ENCODE measurements at regions not wholly inside any gene's neighbourhood (a gene's known extent, or its start where the extent isn't known, plus 50 kb on each side); places are given as distances from the start of the nearest gene placed in this dataset.
A peak's percentile ranks its signal among the peaks of the same experiment; 100 is the strongest.

DNA sequence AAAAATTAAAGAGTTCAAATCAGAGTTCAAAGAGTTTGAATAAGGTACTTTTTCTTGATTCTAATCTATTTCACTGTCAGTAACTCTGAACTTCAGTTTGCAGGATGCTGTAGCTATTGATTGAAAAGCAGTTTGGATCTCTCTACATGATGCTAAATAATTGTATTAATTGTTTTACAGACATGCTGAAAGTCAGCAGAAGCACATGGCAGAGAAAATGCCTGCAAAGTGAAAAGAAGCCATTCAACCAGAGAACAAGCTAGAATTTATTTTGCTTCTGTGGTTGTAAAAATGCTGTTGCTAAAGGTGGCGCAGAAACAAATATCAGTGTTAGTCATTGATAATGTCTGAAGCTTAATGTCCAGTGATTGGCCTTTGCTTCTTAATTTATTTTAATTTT lies 92.1 kb upstream of the IL12A start:
- no peaks in the 10 kb centered on the region for H3K36me3 ChIP-seq (ENCODE audit: insufficient read depth)
- H3K9ac ChIP-seq, result no peak overlapping the region
- TF ChIP-seq, protein P1, sequence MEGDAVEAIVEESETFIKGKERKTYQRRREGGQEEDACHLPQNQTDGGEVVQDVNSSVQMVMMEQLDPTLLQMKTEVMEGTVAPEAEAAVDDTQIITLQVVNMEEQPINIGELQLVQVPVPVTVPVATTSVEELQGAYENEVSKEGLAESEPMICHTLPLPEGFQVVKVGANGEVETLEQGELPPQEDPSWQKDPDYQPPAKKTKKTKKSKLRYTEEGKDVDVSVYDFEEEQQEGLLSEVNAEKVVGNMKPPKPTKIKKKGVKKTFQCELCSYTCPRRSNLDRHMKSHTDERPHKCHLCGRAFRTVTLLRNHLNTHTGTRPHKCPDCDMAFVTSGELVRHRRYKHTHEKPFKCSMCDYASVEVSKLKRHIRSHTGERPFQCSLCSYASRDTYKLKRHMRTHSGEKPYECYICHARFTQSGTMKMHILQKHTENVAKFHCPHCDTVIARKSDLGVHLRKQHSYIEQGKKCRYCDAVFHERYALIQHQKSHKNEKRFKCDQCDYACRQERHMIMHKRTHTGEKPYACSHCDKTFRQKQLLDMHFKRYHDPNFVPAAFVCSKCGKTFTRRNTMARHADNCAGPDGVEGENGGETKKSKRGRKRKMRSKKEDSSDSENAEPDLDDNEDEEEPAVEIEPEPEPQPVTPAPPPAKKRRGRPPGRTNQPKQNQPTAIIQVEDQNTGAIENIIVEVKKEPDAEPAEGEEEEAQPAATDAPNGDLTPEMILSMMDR (conservative IDR thresholded peaks at IDR 0.05; ENCODE audit: low read depth, low read length), result no peak
- no peaks in the 10 kb centered on the region for H4K20me1 ChIP-seq (ENCODE audit: insufficient read depth)
- no peak overlapping the region for H3K4me2 ChIP-seq
- H3K27me3 ChIP-seq (ENCODE audit: insufficient read depth, low read depth), result no peaks in the 10 kb centered on the region
- H2AFZ ChIP-seq (ENCODE audit: low read depth), result no peak overlapping the region
- no peaks in the 10 kb centered on the region for H3K79me2 ChIP-seq (ENCODE audit: insufficient read depth, low read depth)
- H3K27ac ChIP-seq, result no peak overlapping the region
- H3K4me3 ChIP-seq (IDR thresholded peaks at IDR 0.05; ENCODE audit: insufficient read depth, low read depth, low read length), result no peak overlapping the region
- peaks cover 25% of the 10 kb centered on the region for H3K4me1 ChIP-seq (ENCODE audit: low read depth, poor library complexity, severe bottlenecking)

DNA sequence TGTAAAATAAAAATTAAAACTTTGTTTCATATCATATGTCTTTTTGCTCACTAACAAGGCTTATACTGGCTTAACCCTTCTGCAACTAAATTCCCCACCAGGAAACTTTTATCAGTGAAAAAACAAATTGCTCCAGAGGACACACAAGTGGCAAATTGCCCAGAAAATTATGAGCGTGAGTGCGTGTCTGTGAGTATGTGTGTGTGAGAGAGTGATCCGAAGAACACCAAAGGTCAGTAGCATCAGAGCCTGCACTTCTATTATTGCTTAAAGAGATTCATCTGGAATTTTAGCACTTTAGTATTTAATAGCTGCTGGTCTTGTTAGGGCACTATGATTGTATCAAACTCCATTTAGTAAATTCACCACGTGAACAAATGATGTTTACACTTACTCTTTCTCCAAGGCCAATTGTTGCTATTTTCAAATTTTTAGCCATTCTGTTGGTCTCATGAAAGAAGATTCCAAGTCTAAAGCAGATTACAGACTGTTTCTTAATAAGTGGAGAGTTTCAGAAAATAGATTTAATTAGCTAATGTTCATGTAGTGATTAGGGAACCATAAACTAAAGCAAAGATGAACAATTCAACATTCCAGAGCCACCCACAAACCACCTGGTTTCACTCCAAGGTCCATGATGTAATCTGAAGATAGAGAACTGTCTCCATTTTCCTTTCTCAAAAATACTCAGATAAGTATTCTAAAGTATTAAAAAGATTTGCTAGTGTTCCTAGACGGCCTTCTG lies 91.1 kb upstream of the IL12A start:
- TF ChIP-seq, protein P1 (conservative IDR thresholded peaks at IDR 0.05; ENCODE audit: low read depth, low read length), result no peak
- H3K27ac ChIP-seq, result no peak overlapping the region

DNA sequence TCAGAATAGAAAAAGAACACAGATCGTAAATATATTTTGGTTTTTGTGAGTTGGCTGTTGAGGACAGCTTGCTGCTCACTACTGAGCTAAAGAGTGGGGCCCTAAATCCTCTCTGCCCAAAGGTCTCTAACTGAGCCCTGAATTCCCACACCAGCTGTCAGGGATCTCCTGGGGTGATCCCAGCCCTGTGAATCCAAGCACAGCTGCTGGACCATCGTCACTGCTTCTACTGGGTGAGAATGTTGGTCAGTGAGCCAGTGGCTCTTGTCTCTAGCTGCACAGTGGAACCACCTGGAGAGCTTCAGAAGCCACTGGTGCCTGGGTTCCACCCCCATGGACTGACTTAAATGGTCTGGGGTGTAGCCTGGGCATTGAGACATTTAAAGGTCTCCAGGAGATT lies 90.5 kb upstream of the IL12A start:
- H3K36me3 ChIP-seq (ENCODE audit: insufficient read depth), result no peaks in the 10 kb centered on the region
- no peak overlapping the region for H2AFZ ChIP-seq (ENCODE audit: low read depth)
- H3K79me2 ChIP-seq (ENCODE audit: insufficient read depth, low read depth), result no peaks in the 10 kb centered on the region
- no peak overlapping the region for H3K9ac ChIP-seq
- no peaks in the 10 kb centered on the region for H4K20me1 ChIP-seq (ENCODE audit: insufficient read depth)
- H3K4me2 ChIP-seq, result peak overlapping the region; percentile 13; the same call in 1 of the 2 replicates
- no peak overlapping the region for H3K4me3 ChIP-seq (IDR thresholded peaks at IDR 0.05; ENCODE audit: insufficient read depth, low read depth, low read length)
- peaks cover 25% of the 10 kb centered on the region for H3K4me1 ChIP-seq (ENCODE audit: low read depth, poor library complexity, severe bottlenecking)
- H3K27ac ChIP-seq, result no peak overlapping the region
- TF ChIP-seq, protein P1 (conservative IDR thresholded peaks at IDR 0.05; ENCODE audit: low read depth, low read length), result no peak
- H3K27me3 ChIP-seq (ENCODE audit: insufficient read depth, low read depth), result no peaks in the 10 kb centered on the region

More for the DNA sequence above, 91.1 kb upstream of the IL12A start:
- H3K27me3 ChIP-seq (ENCODE audit: insufficient read depth, low read depth), result no peaks in the 10 kb centered on the region
- H3K4me3 ChIP-seq (IDR thresholded peaks at IDR 0.05; ENCODE audit: insufficient read depth, low read depth, low read length), result no peak overlapping the region
- no peaks in the 10 kb centered on the region for H3K79me2 ChIP-seq (ENCODE audit: insufficient read depth, low read depth)
- H4K20me1 ChIP-seq (ENCODE audit: insufficient read depth), result no peaks in the 10 kb centered on the region
- no peaks in the 10 kb centered on the region for H3K36me3 ChIP-seq (ENCODE audit: insufficient read depth)
- H3K4me1 ChIP-seq (ENCODE audit: low read depth, poor library complexity, severe bottlenecking), result peaks cover 25% of the 10 kb centered on the region
- H3K4me2 ChIP-seq, result peak overlapping the region; percentile 13; the same call in 1 of the 2 replicates
- H2AFZ ChIP-seq (ENCODE audit: low read depth), result no peak overlapping the region
- H3K9ac ChIP-seq, result no peak overlapping the region

DNA sequence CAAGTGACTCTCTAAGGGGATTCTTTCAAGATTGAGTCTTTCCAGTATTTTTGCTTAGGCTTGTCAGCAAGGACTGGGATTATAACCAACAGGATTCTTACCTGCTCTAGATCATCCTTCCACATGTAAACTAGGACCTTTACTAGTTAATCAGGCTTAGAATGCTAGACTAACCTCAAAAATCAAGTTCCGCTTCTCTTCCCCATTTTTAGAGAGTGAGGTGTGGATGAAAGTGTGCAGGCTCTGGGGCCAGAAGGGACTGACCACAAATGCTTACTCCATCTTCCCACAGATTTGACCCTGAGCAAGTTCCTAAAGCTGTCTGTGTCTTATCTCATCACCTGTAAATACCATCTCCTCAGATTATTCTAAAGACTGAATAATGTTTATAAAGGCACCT lies 89.5 kb upstream of the IL12A start:
- Histone ChIP-seq H4K20me1 (ENCODE audit: insufficient read depth) (no peaks in the 10 kb centered on the region), H3K27ac (no peak overlapping the region), H3K4me3 (IDR thresholded peaks at IDR 0.05; ENCODE audit: insufficient read depth, low read depth, low read length) (no peak overlapping the region), H3K79me2 (ENCODE audit: insufficient read depth, low read depth) (no peaks in the 10 kb centered on the region), H3K27me3 (ENCODE audit: insufficient read depth, low read depth) (no peaks in the 10 kb centered on the region), H3K4me2 (no peak overlapping the region), H2AFZ (ENCODE audit: low read depth) (no peak overlapping the region), H3K9ac (no peak overlapping the region), H3K4me1 (ENCODE audit: low read depth, poor library complexity, severe bottlenecking) (peaks cover 25% of the 10 kb centered on the region), H3K36me3 (ENCODE audit: insufficient read depth) (no peaks in the 10 kb centered on the region)
- TF ChIP-seq, protein P1 (conservative IDR thresholded peaks at IDR 0.05; ENCODE audit: low read depth, low read length), result no peak

All from KMS-11 (cell line).